ENCODE measurements at regions not wholly inside any gene's neighbourhood (a gene's known extent, or its start where the extent isn't known, plus 50 kb on each side); places are given as distances from the start of the nearest gene placed in this dataset.

GRCh38 chr3:177687291-177687690 lies 490.0 kb upstream of the TBL1XR1 start:
- TF ChIP-seq CTCF (IDR thresholded peaks at IDR 0.05; ENCODE audit: low read depth, low read length) (no peak), POLR2A (IDR thresholded peaks at IDR 0.05; ENCODE audit: extremely low read depth, insufficient read length) (no peak), MYC (IDR thresholded peaks at IDR 0.05; ENCODE audit: low read depth, low read length) (no peak)
